NCI-H2227 treated with DMSO at 0.1 percent for 48 hours (cell line): ENCODE measurements at regions not wholly inside any gene's neighbourhood (a gene's known extent, or its start where the extent isn't known, plus 50 kb on each side); places are given as distances from the start of the nearest gene placed in this dataset.
A peak's percentile ranks its signal among the peaks of the same experiment; 100 is the strongest.
"Not testable (repeated sequence)": the region's sequence is repeated elsewhere in the genome, so short reads cannot be mapped to it uniquely, and the experiment has no call there.

Experiments
- DNase-seq: peaks from one replicate; lab custom pipeline; 2025; lab: John Stamatoyannopoulos, UW

DNA sequence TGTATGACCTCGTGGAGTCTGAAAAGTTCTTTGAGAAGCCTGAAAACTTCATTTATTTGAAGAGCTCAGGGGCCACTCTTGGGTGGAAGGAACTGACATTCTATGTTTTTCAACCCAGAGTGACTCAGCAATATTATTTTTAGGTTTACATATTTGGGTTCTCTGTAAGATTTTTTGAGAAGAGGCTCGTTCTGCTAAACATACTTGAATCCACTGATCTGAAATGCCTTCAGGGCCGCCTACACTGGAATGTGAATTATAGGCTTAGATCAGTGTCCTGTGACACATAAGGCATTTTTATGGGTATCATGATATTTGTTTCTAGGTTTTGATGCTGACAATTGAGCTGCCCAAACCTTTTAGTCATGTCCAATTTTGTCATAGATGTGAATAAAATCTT is 86.2 kb downstream of the PSAT1 start:
- no peak for DNase-seq

DNA sequence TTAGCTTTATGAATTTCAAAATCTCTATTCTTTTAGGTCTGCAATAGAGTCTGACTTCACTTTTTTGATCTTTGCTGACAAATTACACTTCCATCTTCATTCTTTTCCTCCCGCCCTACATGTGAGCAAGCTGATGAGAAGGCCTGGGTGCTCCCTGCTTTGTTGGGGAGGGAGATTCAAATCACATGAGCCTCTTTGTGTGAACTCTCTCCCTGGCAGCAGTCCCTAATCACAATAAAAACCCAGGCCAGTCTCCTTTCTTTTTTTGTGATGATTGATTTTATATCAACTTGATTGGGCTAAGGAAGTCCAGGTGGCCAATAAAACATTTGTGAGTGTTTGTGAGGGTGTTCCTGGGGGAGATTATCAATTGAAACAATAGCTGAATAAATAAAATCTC is 89.4 kb downstream of the PSAT1 start:
- DNase-seq, result no peak

DNA sequence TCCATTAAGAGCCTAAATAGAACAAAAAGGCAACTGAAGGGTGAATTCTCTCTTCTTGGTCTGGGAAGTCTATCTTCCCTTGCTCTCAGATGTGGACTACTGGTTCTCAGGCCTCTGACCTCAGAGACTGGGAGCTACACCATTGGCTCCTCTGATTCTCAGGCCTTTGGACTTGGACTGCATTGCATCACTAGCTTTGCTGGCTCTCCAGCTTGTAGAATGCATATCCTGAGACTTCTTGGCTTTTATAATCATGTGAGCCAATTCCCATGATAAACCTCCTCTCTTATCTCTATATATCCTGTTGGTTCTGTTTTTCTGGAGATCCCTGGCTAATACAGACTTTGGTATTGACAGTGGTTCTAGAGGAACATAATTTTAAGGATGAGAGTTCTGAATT is 89.8 kb downstream of the PSAT1 start:
- DNase-seq, result no peak

DNA sequence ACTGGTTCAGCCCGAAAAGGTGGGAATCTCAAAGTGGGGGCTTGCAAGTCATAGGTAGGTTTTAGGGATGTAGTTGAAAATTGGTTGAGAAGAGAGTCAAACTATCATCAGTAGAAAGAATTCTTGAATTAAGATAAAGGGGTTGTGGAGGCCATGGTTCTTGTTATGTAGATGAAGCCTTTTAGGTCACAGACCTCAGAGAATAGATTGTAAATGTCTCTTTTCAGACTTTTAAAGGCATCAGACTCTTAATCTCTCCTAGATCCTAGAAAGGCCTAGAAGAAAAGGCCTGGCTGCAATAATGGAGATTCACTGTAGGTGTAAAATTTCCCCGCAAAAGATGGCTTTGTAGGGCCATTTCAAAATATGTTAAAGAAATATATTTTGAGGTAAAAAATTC is 96.4 kb downstream of the PSAT1 start:
- no peak for DNase-seq

DNA sequence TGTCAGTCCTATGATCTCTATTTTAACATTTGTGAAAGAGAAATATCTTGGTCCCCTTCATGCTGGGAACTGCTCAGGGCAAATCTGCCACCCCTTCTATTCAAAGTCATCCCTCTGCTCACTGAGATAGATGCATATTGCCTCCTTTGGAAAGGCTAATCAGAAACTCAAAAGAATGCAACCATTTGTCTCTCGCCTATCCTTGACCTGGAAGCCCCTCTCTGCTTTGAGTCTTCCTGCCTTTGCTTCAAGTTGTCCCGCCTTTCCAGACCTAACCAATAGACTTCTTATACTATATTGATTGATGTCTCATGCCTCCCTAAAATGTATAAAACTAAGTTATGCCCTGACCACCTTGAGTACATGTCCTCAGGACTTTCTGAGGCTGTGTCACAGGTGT is 97.0 kb downstream of the PSAT1 start:
- DNase-seq, result no peak

DNA sequence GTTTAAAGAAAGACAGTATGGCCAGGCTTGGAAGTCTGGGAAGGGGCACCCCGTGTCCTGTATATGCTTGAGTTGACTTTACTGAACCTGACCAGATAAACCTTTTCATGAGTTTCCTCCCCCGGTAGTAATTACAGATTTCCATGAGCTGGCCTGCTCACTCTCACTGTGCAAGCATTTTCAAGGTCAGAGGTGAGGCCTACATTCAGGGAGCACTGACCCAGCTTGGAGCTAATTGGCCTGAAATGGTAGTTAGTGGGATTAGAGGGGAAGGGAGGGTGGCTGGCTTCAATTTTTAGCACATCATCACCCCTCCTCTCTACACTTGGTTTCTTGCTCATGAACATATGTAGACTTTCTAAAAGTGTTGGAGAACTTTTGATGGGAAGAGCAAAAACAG is 99.2 kb downstream of the PSAT1 start:
- peak; percentile 15 for DNase-seq

DNA sequence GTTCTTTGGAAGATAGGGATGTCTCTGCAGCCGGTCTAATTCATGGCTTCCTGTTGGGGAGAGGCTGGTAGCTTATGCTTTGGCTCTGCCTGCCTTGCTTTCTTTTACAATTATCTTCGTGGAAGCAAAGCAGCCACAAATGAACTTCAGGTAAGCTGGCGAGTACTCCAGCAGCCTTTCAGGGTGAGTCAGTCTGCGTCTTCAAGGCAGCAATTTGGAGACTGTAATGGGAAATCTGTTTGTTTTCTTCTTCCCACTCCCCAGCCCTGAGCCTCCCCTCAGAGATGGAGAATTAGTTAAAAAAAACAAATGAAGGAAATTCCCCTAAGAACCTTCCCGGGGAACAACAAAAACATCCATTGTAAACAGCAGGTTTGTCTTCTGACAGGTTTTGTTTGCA is 100.1 kb downstream of the PSAT1 start:
- no peak for DNase-seq

DNA sequence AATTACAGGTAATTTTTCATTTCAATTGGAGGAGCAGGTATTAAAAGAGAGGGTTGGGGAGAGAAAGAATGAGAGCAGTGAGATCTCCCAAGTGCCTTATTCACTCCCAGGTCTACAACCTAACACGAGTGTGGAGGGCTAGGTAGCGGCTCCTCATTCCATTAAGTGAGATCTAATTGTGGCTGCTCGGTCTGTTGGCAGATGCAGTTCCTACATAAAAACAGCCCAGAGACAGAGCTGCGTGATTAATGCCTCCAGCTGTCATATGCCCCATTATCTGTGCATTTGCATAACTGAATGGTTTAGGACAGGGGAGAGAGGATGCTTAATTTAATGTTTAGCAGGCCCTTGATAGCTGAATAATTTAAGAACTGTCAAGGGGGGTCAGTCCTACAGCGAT is 100.5 kb downstream of the PSAT1 start:
- peak; percentile 21 for DNase-seq

DNA sequence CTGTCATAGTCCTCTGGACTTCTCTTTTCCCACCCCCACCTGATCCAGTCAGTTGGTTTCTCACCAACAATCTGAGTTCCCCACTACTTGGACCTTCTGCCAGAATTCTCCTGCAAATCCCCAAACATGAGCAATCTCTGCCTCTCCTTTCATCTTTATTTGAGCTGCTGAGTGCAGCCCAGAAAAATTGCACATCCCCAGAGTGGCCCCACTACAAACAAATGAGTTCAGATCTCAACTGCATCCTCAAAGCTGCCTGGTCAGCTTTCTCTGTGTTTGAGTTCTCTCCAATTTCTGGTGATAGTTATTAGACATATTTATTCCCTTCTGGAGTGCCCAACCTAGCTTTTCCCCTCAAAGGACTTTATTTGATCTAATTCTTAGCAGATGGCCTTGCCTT is 102.2 kb downstream of the PSAT1 start:
- DNase-seq, result no peak

DNA sequence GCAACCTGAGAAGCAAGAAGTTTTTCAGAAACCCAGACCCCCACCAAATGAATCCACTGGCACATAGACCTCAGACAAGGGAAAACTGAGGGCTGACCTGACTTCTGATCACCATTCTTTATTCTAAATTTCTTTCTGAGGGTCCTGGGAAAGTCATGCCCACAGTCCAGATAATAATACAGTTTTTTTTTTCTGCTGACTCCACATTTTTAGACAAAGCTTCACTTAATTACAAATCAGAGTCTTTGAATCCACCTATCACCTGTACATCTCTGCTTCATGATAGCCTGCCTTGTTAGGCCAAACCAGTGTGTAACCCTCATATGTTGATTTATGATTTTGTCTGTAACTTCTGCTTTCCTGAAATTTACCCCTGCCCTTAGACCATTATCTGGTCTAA is 103.6 kb downstream of the PSAT1 start:
- no peak for DNase-seq

DNA sequence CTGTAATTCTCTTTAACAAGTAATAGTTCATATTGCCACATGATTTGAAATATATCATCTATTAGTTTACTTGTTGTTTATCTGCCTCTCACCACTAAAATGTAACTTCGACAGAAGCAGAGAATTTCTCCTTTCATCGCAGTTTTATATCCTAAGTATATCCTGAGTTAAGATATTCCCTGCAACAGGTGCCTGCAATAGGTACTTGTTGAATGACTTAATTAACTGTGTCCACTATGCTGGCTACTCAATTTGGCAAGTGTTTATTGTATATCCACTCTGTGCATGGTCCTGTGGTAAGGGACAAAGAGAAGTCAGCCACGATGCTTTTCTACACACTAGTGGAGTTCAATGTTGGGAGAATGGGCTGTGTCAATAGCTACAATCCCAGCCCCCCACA is 108.5 kb downstream of the PSAT1 start:
- DNase-seq, result no peak

DNA sequence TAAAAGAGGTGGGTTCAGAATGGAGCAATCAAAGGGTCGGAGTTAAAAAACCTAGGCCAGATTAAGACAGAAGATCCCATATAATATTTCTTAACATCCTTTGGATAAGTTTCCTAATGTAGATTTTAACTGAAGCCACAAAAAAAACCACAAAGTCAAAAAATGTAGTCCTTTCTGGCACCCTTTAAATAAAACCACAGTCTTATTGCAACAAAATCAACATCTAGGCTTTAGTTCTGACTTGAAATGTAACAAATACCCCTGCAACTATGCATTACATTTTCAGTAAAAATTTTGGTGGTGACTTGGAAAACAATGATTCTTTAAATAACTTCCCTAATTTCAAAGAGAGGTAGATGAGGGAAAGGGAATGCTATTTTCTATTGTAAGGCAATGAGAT is 109.2 kb downstream of the PSAT1 start:
- DNase-seq, result no peak

DNA sequence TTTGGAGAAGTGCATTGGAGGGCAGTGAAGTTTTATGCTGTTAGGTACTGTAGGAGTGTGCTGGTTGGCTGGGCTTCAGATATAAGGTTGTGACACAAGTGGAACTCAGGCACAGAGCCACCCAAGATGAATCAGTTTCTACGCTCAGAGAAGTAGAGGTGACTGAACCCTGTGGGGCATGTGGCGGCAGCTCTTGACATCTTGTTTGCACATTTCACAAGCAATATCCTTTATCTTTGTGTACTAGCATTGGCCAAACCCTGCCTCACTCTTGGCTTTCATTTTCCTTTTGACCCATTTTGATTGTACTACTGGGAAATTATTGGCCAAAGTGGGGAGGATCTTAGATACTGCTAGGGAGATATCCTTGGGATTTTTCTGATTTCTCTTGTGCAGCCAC is 110.0 kb downstream of the PSAT1 start:
- DNase-seq, result no peak

DNA sequence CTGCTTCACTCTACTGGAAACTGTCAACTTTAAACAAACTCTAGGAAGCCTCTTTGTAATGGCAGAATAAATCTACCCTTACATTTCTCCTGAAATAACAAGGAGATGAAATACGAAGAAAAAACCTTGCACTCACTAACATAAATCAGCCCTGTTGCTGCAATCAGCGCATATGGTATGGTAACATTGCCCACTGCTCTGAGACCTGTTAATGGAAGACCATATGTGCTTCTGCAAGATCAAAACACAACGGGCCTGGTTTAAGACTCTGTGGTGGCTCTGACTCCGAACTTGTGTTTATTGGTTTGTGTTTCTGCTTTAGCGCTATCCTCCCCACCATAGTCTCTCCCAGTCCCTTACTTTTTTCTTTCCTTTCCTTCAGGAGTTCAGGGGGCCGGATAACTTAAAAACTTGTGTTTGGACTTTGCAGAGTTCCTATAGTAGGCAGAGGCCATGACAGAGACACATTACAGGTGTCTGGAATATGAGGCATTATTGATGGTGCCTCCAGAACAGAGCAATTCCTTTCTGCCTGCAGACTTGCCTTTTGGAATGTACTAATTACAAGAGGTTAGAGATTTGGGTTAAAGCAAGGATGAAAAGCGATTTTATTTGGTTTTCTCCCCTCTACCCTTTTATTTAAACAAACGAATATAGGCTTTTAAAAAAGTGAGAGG is 110.8 kb downstream of the PSAT1 start:
- no peak for DNase-seq

DNA sequence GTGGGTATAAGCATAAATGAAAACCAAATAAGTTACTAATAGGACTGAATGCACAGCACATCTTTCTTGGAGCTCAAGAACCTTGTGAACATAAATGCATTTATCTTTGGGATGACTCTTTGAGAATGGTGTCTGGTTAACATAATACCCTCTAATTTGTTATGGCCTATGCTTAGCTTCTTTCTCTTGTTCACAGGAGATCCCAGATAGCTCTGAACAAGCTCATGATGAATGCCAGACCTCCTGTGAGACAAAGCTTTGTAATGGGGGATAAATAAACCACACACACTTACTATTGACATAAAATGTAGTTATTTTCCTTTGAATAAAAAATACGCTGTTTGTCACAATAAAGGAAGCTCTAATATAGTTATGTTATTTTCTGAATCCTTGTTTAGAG is 111.5 kb downstream of the PSAT1 start:
- peak; percentile 29 for DNase-seq

DNA sequence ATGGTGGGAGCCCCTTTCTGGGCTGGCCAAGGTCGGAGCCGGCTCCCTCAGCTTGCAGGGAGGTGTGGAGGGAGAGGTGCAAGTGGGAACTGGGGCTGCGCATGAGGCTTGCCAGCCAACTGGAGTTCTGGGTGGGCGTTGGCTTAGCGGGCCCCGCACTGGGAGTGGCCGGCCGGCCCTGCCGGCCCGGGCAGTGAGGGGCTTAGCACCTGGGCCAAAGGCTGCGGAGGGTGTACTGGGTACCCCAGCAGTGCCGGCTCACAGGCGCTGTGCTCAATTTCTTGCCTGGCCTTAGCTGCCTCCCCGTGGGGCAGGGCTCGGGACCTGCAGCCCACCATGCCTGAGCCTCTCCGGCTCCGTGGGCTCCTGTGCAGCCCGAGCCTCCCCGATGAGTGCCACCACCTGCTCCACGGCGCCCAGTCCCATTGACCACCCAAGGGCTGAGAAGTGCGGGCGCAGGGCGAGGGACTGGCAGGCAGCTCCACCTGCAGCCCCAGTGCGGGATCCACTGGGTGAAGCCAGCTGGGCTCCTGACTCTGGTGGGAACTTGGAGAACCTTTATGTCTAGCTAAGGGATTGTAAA is 113.1 kb downstream of the PSAT1 start:
- not testable (repeated sequence) for DNase-seq

DNA sequence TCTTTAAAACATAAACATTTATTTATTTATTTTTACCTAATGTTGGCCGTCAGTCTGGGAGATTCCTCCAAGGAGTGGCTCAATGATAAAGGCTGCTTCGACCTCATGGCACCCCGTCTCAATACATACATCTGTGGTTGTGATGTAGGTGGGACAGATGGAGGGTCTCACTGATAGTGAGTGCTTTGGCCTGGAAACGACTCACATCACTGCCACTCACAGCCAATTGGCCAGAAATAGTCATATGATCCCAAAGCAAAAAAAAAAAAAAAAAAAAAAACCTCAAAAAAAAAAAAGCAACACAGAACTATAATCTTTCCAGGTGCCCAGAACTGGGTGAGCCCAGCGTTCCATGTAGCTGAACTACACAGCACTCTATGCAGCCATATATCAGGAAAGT is 125.4 kb downstream of the PSAT1 start:
- DNase-seq, result no peak

DNA sequence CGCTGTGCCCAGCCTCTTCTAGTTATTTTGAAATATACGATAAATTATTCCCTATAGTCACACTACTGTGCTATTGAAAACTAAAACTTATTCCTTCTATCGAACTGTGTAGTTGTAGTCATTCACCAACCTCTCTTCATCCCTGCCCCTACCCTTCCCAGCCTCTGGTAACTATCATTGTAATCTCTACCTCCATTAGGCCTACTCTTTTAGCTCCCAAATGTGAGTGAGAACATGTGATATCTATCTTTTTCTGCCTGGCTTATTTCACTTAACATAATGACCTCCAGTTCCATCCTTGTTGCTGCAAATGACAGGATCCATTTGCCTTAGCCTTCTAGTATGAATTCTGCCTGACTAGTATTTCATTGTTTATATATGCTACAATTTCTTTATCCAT is 127.4 kb downstream of the PSAT1 start:
- no peak for DNase-seq

DNA sequence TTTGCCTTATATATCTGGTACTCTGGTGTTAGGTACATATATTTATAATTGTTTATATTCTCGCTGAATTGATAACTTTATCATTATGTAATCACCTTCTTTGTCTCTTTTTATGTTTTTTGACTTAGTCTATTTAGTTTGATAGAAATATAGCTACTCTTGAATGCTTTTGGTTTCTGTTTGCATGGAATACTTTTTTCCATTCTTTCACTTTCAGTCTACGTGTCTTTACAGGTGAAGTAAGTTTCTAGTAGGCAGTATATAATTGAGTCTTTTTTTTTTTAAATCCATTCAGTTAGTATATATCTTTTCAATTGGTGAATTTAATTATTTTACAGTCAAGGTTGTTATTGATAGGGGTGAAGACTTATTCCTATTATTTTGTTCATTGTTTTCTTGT is 131.7 kb downstream of the PSAT1 start:
- no peak for DNase-seq

DNA sequence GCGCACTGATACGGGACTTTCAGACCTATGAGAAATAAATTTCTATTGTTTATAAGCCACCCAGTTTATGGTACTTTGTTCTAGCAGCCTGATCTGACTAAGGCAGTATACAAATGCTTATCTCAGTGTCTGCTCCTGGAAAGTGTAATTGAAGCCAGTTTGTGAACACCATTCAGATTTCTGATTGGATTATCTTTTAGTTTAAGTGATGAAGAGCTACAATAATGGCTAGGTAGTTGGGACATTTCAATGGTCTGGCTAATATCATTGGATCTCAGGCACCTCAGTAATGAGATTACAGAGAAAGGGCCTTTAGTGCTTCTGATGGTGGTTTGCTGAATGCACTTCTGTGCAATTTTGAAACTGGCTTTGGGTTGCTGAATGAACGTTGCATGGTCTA is 133.5 kb downstream of the PSAT1 start:
- DNase-seq, result no peak

DNA sequence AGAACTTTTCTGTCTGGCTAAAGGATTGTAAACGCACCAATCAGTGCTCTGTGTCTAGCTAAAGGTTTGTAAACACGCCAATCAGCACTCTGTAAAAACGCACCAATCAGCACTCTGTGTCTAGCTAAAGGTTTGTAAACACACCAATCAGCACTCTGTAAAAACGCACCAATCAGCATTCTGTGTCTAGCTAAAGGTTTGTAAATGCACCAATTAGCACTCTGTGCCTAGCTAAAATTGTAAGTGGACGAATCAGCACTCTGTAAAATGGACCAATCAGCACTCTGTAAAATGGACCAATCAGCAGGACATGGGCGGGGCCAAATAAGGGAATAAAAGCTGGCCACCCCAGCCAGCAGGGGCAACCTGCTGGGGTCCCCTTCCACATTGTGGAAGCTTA is 134.1 kb downstream of the PSAT1 start:
- DNase-seq, result not testable (repeated sequence)

DNA sequence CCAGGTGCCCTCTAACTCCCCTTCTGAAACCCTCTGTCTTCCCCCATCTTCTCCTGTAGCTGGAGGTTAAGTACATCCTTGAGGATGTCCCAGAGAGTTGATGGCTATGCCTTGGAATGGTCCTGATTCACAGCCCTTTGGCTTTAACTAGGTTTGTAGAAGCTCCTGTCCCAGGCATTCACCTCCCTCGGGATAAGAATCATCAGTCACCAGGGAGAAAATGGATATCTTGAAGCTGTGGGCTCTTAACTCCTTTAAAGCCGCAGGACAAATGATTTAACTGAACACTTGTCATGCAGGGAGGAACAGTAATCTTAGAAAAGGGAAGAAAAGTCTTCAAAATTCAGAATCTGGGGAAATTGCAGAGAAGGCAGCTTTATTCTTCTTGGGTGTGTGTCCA is 139.9 kb downstream of the PSAT1 start:
- DNase-seq, result no peak

DNA sequence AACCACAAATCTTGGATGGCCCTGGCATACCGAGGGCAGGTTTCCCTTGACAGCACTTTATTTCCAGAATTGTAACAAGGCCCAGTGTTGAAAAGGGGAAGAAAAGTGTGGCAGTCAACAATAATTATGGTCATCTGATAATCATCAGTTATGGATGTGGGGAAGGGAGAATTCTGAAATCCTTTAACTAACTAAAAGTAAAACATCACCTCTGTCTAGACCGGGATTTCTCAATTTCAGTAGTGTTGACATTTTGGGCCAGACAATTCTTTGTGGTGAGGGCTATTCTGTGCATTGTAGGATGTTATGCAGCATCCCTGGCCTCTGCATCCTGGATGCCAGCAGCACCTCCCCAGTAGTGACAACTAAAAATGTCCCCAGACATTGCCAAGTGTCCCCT is 140.4 kb downstream of the PSAT1 start:
- DNase-seq, result no peak

DNA sequence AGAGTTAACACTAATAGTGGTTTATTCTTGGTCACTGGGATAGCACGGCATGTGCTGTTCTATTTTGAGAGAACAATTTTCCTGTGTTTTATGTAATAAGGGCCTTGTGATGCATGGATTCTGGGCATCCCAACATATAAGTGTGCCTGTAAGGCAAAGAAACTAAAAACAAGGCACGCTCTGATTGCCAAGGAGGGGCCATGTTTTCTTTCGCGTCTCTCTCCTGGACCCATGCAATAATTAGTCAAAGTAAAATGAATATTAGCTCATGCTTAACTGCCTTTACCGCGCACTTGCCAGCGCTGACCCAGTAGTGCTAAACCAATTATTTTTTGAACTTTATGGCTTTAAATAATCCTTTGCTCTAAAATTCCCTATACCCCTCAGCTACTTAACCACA is 140.9 kb downstream of the PSAT1 start:
- no peak for DNase-seq
